ENCODE measurements at regions not wholly inside any gene's neighbourhood (a gene's known extent, or its start where the extent isn't known, plus 50 kb on each side); places are given as distances from the start of the nearest gene placed in this dataset.
"Not testable (repeated sequence)": the region's sequence is repeated elsewhere in the genome, so short reads cannot be mapped to it uniquely, and the experiment has no call there.

- H3K9me3 ChIP-seq (ENCODE audit: control insufficient read depth, insufficient read depth, low read length): no peaks in the 10 kb centered on the region
- H3K27ac ChIP-seq (ENCODE audit: low read depth, low read length): no peak overlapping the region
- H3K27me3 ChIP-seq (ENCODE audit: control insufficient read depth, insufficient read depth, low read length): no peaks in the 10 kb centered on the region
- no peak overlapping the region for H3K4me3 ChIP-seq (ENCODE audit: low read depth, low read length)
- H3K36me3 ChIP-seq (ENCODE audit: control insufficient read depth, insufficient read depth, low read length): no peaks in the 10 kb centered on the region
- no peaks in the 10 kb centered on the region for H3K4me1 ChIP-seq (ENCODE audit: control insufficient read depth, insufficient read depth, low read length)
- H3K9ac ChIP-seq (ENCODE audit: low read depth, low read length): no peak overlapping the region
These were observed 597.4 kb upstream of the CCDC179 start for GRCh38 chr11:23457641-23458040.

- Histone ChIP-seq H3K9ac (ENCODE audit: low read depth, low read length) (no peak overlapping the region), H3K36me3 (ENCODE audit: control insufficient read depth, insufficient read depth, low read length) (no peaks in the 10 kb centered on the region), H3K4me1 (ENCODE audit: control insufficient read depth, insufficient read depth, low read length) (no peaks in the 10 kb centered on the region), H3K4me3 (ENCODE audit: low read depth, low read length) (no peak overlapping the region), H3K9me3 (ENCODE audit: control insufficient read depth, insufficient read depth, low read length) (no peaks in the 10 kb centered on the region), H3K27me3 (ENCODE audit: control insufficient read depth, insufficient read depth, low read length) (no peaks in the 10 kb centered on the region), H3K27ac (ENCODE audit: low read depth, low read length) (no peak overlapping the region)
These were observed 611.6 kb upstream of the CCDC179 start for GRCh38 chr11:23471878-23472277.

DNA sequence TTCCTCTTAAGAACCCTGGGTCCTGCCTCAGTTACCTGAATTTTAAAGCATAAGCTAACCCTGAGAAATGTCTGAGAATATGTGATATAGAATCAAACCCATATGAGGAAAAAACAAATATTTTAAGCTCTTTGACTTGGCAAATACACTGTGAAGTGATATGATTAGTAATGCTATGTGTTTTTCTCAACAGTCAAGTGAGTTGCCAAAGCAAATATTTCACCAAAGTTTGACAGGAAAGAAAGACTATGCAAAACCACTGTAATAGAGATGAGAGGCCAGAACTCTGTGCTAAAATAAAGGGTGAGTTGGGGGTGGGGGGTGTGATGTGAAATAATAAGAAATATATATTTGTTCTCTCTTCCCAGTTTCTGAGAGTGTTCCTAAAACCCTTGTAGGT is 613.5 kb upstream of the CCDC179 start:
- Histone ChIP-seq H3K9ac (ENCODE audit: low read depth, low read length) (no peak overlapping the region), H3K4me3 (ENCODE audit: low read depth, low read length) (no peak overlapping the region), H3K9me3 (ENCODE audit: control insufficient read depth, insufficient read depth, low read length) (no peaks in the 10 kb centered on the region), H3K4me1 (ENCODE audit: control insufficient read depth, insufficient read depth, low read length) (no peaks in the 10 kb centered on the region), H3K27ac (ENCODE audit: low read depth, low read length) (no peak overlapping the region), H3K36me3 (ENCODE audit: control insufficient read depth, insufficient read depth, low read length) (no peaks in the 10 kb centered on the region), H3K27me3 (ENCODE audit: control insufficient read depth, insufficient read depth, low read length) (no peaks in the 10 kb centered on the region)

GRCh38 chr11:23480736-23481135 is 620.5 kb upstream of the CCDC179 start:
- Histone ChIP-seq H3K9ac (ENCODE audit: low read depth, low read length) (no peak overlapping the region), H3K27ac (ENCODE audit: low read depth, low read length) (no peak overlapping the region)

GRCh38 chr11:23484146-23484545 is 623.9 kb upstream of the CCDC179 start:
- H3K9ac ChIP-seq (ENCODE audit: low read depth, low read length); H3K27me3 ChIP-seq (ENCODE audit: control insufficient read depth, insufficient read depth, low read length); H3K36me3 ChIP-seq (ENCODE audit: control insufficient read depth, insufficient read depth, low read length); H3K4me3 ChIP-seq (ENCODE audit: low read depth, low read length); H3K4me1 ChIP-seq (ENCODE audit: control insufficient read depth, insufficient read depth, low read length); H3K27ac ChIP-seq (ENCODE audit: low read depth, low read length): not testable (repeated sequence)
- H3K9me3 ChIP-seq (ENCODE audit: control insufficient read depth, insufficient read depth, low read length): peaks cover 17% of the 10 kb centered on the region; the same call in 1 of the 2 replicates

More at GRCh38 chr11:23480736-23481135, 620.5 kb upstream of the CCDC179 start:
- H3K27me3 ChIP-seq (ENCODE audit: control insufficient read depth, insufficient read depth, low read length): no peaks in the 10 kb centered on the region
- no peaks in the 10 kb centered on the region for H3K4me1 ChIP-seq (ENCODE audit: control insufficient read depth, insufficient read depth, low read length)
- H3K36me3 ChIP-seq (ENCODE audit: control insufficient read depth, insufficient read depth, low read length): no peaks in the 10 kb centered on the region
- H3K4me3 ChIP-seq (ENCODE audit: low read depth, low read length): no peak overlapping the region
- 0 out of 2 replicates have a peak, but pooled peaks cover under 1% of the 10 kb centered on the region for H3K9me3 ChIP-seq (ENCODE audit: control insufficient read depth, insufficient read depth, low read length)

- H3K9ac ChIP-seq (ENCODE audit: low read depth, low read length); H3K36me3 ChIP-seq (ENCODE audit: control insufficient read depth, insufficient read depth, low read length); H3K4me1 ChIP-seq (ENCODE audit: control insufficient read depth, insufficient read depth, low read length); H3K27me3 ChIP-seq (ENCODE audit: control insufficient read depth, insufficient read depth, low read length); H3K27ac ChIP-seq (ENCODE audit: low read depth, low read length); H3K4me3 ChIP-seq (ENCODE audit: low read depth, low read length): not testable (repeated sequence)
- peaks cover 21% of the 10 kb centered on the region; the same call in 1 of the 2 replicates for H3K9me3 ChIP-seq (ENCODE audit: control insufficient read depth, insufficient read depth, low read length)
These were observed 624.3 kb upstream of the CCDC179 start for GRCh38 chr11:23484618-23485017.

GRCh38 chr11:23490557-23491235 is 630.4 kb upstream of the CCDC179 start:
- Histone ChIP-seq H3K36me3 (ENCODE audit: control insufficient read depth, insufficient read depth, low read length) (no peaks in the 10 kb centered on the region), H3K9me3 (ENCODE audit: control insufficient read depth, insufficient read depth, low read length) (peaks cover 33% of the 10 kb centered on the region; the same call in 1 of the 2 replicates), H3K4me3 (ENCODE audit: low read depth, low read length) (peak overlapping the region; percentile 5; the same call in 1 of the 2 replicates), H3K9ac (ENCODE audit: low read depth, low read length) (no peak overlapping the region), H3K4me1 (ENCODE audit: control insufficient read depth, insufficient read depth, low read length) (peaks cover 9% of the 10 kb centered on the region), H3K27ac (ENCODE audit: low read depth, low read length) (peak overlapping the region; percentile 79), H3K27me3 (ENCODE audit: control insufficient read depth, insufficient read depth, low read length) (no peaks in the 10 kb centered on the region)

GRCh38 chr11:23494981-23495380 is 634.7 kb upstream of the CCDC179 start:
- H3K36me3 ChIP-seq (ENCODE audit: control insufficient read depth, insufficient read depth, low read length): no peaks in the 10 kb centered on the region
- H3K9me3 ChIP-seq (ENCODE audit: control insufficient read depth, insufficient read depth, low read length): 0 out of 2 replicates have a peak, but pooled peaks cover 10% of the 10 kb centered on the region
- no peaks in the 10 kb centered on the region for H3K27me3 ChIP-seq (ENCODE audit: control insufficient read depth, insufficient read depth, low read length)
- no peak overlapping the region for H3K4me3 ChIP-seq (ENCODE audit: low read depth, low read length)
- H3K9ac ChIP-seq (ENCODE audit: low read depth, low read length): no peak overlapping the region
- no peak overlapping the region for H3K27ac ChIP-seq (ENCODE audit: low read depth, low read length)
- H3K4me1 ChIP-seq (ENCODE audit: control insufficient read depth, insufficient read depth, low read length): peaks cover 13% of the 10 kb centered on the region

- no peaks in the 10 kb centered on the region for H3K36me3 ChIP-seq (ENCODE audit: control insufficient read depth, insufficient read depth, low read length)
- H3K4me1 ChIP-seq (ENCODE audit: control insufficient read depth, insufficient read depth, low read length): peaks cover 8% of the 10 kb centered on the region
- H3K27me3 ChIP-seq (ENCODE audit: control insufficient read depth, insufficient read depth, low read length): no peaks in the 10 kb centered on the region
These were observed 636.1 kb upstream of the CCDC179 start for GRCh38 chr11:23496340-23496739.

GRCh38 chr11:23497040-23497439 is 636.8 kb upstream of the CCDC179 start:
- no peak overlapping the region for H3K9ac ChIP-seq (ENCODE audit: low read depth, low read length)
- H3K36me3 ChIP-seq (ENCODE audit: control insufficient read depth, insufficient read depth, low read length): no peaks in the 10 kb centered on the region
- peaks cover 8% of the 10 kb centered on the region for H3K4me1 ChIP-seq (ENCODE audit: control insufficient read depth, insufficient read depth, low read length)
- no peaks in the 10 kb centered on the region for H3K27me3 ChIP-seq (ENCODE audit: control insufficient read depth, insufficient read depth, low read length)
- no peaks in the 10 kb centered on the region for H3K9me3 ChIP-seq (ENCODE audit: control insufficient read depth, insufficient read depth, low read length)
- no peak overlapping the region for H3K27ac ChIP-seq (ENCODE audit: low read depth, low read length)
- H3K4me3 ChIP-seq (ENCODE audit: low read depth, low read length): no peak overlapping the region

More at GRCh38 chr11:23496340-23496739, 636.1 kb upstream of the CCDC179 start:
- 0 out of 2 replicates have a peak, but pooled peaks cover 3% of the 10 kb centered on the region for H3K9me3 ChIP-seq (ENCODE audit: control insufficient read depth, insufficient read depth, low read length)
- H3K9ac ChIP-seq (ENCODE audit: low read depth, low read length): no peak overlapping the region
- H3K4me3 ChIP-seq (ENCODE audit: low read depth, low read length): no peak overlapping the region
- no peak overlapping the region for H3K27ac ChIP-seq (ENCODE audit: low read depth, low read length)

DNA sequence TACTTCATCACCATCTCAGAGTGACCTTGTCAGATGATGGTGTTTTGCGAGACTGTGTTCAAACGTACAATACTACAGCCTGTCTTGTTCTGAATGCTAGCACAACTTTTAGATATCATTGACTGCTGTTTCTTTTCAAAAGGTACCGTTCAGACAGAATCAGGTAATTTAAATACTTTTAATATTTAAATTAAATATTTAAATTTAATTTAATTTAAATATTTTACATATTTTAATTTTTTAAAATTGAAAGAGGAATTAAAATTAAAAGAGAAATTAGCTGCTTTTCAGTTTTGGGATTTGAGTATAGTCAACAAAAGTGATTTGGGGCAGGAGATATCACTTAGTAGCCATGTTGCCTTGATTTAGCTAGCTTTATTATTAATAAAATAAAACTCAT is 642.1 kb upstream of the CCDC179 start:
- no peak overlapping the region for H3K27ac ChIP-seq (ENCODE audit: low read depth, low read length)
- no peaks in the 10 kb centered on the region for H3K27me3 ChIP-seq (ENCODE audit: control insufficient read depth, insufficient read depth, low read length)
- H3K36me3 ChIP-seq (ENCODE audit: control insufficient read depth, insufficient read depth, low read length): no peaks in the 10 kb centered on the region
- H3K4me1 ChIP-seq (ENCODE audit: control insufficient read depth, insufficient read depth, low read length): peaks cover 6% of the 10 kb centered on the region
- no peak overlapping the region for H3K4me3 ChIP-seq (ENCODE audit: low read depth, low read length)
- no peaks in the 10 kb centered on the region for H3K9me3 ChIP-seq (ENCODE audit: control insufficient read depth, insufficient read depth, low read length)
- no peak overlapping the region for H3K9ac ChIP-seq (ENCODE audit: low read depth, low read length)

All from HUES48 (cell line).